ENCODE measurements at regions not wholly inside any gene's neighbourhood (a gene's known extent, or its start where the extent isn't known, plus 50 kb on each side); places are given as distances from the start of the nearest gene placed in this dataset.
"Not testable (repeated sequence)": the region's sequence is repeated elsewhere in the genome, so short reads cannot be mapped to it uniquely, and the experiment has no call there.

- no peak overlapping the region for H3K4me3 ChIP-seq (ENCODE audit: low read length)
- H3K27ac ChIP-seq (ENCODE audit: low read length), result no peak overlapping the region
- BruUV-seq (replicated peaks), result no TSS peak
- DNase-seq (no peak), ATAC-seq (no peak)
- no peaks in the 10 kb centered on the region for H3K4me1 ChIP-seq (ENCODE audit: insufficient read depth, low read length)
- no peak overlapping the region for H3K4me2 ChIP-seq (ENCODE audit: low read length)
- no peaks in the 10 kb centered on the region for H3K79me2 ChIP-seq (ENCODE audit: low read length)
- TF ChIP-seq CTCF (conservative IDR thresholded peaks at IDR 0.05; ENCODE audit: low read depth, low read length), result no peak
- no peak for TF ChIP-seq EZH2 (IDR thresholded peaks at IDR 0.05; ENCODE audit: low read length, unreplicated experiment)
- TF ChIP-seq EZH2phosphoT487 (IDR thresholded peaks at IDR 0.05; ENCODE audit: borderline replicate concordance, low read length), result no peak
- no peaks in the 10 kb centered on the region for H3K27me3 ChIP-seq (ENCODE audit: low read length)
- no peaks in the 10 kb centered on the region for H3K36me3 ChIP-seq (ENCODE audit: low read depth, low read length)
- no peaks in the 10 kb centered on the region for H4K20me1 ChIP-seq (ENCODE audit: low read length)
- no peaks in the 10 kb centered on the region for H3K9me2 ChIP-seq (replicated peaks; ENCODE audit: low read length)
- no peaks in the 10 kb centered on the region for H3F3A ChIP-seq (ENCODE audit: low read length, unreplicated experiment)
- no peak overlapping the region for H2AFZ ChIP-seq (ENCODE audit: low read length)
- CTCF ChIA-PET, result no interaction called here
- no peak overlapping the region for H3K9ac ChIP-seq (ENCODE audit: low read length)
- POLR2A ChIA-PET (ENCODE audit: unreplicated experiment), result no interaction called here
- H3K9me3 ChIP-seq (ENCODE audit: low read length), result no peaks in the 10 kb centered on the region
- intact Hi-C loops (cut with micrococcal nuclease), result no loop called here
Measured at GRCh38 chrX:64698317-64698716, 277.9 kb downstream of the ZC4H2 start.

- ATAC-seq; DNase-seq; H2AFZ ChIP-seq (ENCODE audit: low read length); H3K9me3 ChIP-seq (ENCODE audit: low read length); H3K4me3 ChIP-seq (ENCODE audit: low read length); intact Hi-C loops (cut with micrococcal nuclease); H4K20me1 ChIP-seq (ENCODE audit: low read length); H3K27me3 ChIP-seq (ENCODE audit: low read length); H3K4me1 ChIP-seq (ENCODE audit: insufficient read depth, low read length); H3K36me3 ChIP-seq (ENCODE audit: low read depth, low read length); BruUV-seq (replicated peaks); H3K4me2 ChIP-seq (ENCODE audit: low read length); POLR2A ChIA-PET (ENCODE audit: unreplicated experiment); H3K9me2 ChIP-seq (replicated peaks; ENCODE audit: low read length); H3F3A ChIP-seq (ENCODE audit: low read length, unreplicated experiment); H3K27ac ChIP-seq (ENCODE audit: low read length); H3K9ac ChIP-seq (ENCODE audit: low read length); CTCF ChIA-PET; H3K79me2 ChIP-seq (ENCODE audit: low read length): not testable (repeated sequence)
Measured at GRCh38 chrX:64695372-64695771, 280.9 kb downstream of the ZC4H2 start.

- Histone ChIP-seq H3F3A (ENCODE audit: low read length, unreplicated experiment) (no peaks in the 10 kb centered on the region), H3K27ac (ENCODE audit: low read length) (no peak overlapping the region), H3K4me3 (ENCODE audit: low read length) (no peak overlapping the region), H3K36me3 (ENCODE audit: low read depth, low read length) (no peaks in the 10 kb centered on the region), H3K9me3 (ENCODE audit: low read length) (no peaks in the 10 kb centered on the region), H3K27me3 (ENCODE audit: low read length) (no peaks in the 10 kb centered on the region), H3K4me2 (ENCODE audit: low read length) (no peak overlapping the region), H3K79me2 (ENCODE audit: low read length) (no peaks in the 10 kb centered on the region), H3K9me2 (replicated peaks; ENCODE audit: low read length) (no peaks in the 10 kb centered on the region), H4K20me1 (ENCODE audit: low read length) (no peaks in the 10 kb centered on the region), H3K9ac (ENCODE audit: low read length) (no peak overlapping the region), H2AFZ (ENCODE audit: low read length) (no peak overlapping the region), H3K4me1 (ENCODE audit: insufficient read depth, low read length) (no peaks in the 10 kb centered on the region)
- CTCF ChIA-PET, result no interaction called here
- no peak for DNase-seq
- no peak for ATAC-seq
- intact Hi-C loops (cut with micrococcal nuclease), result no loop called here
- TF ChIP-seq CTCF (conservative IDR thresholded peaks at IDR 0.05; ENCODE audit: low read depth, low read length) (no peak), EZH2 (IDR thresholded peaks at IDR 0.05; ENCODE audit: low read length, unreplicated experiment) (no peak), EZH2phosphoT487 (IDR thresholded peaks at IDR 0.05; ENCODE audit: borderline replicate concordance, low read length) (no peak)
- BruUV-seq (replicated peaks), result no TSS peak
- POLR2A ChIA-PET (ENCODE audit: unreplicated experiment), result no interaction called here
Measured at GRCh38 chrX:64662876-64663275, 267.6 kb upstream of the MTMR8 start.

- DNase-seq; H3F3A ChIP-seq (ENCODE audit: low read length, unreplicated experiment); H3K79me2 ChIP-seq (ENCODE audit: low read length); H3K9me2 ChIP-seq (replicated peaks; ENCODE audit: low read length); H4K20me1 ChIP-seq (ENCODE audit: low read length); POLR2A ChIA-PET (ENCODE audit: unreplicated experiment); H3K36me3 ChIP-seq (ENCODE audit: low read depth, low read length); H3K4me1 ChIP-seq (ENCODE audit: insufficient read depth, low read length); CTCF ChIA-PET; ATAC-seq; intact Hi-C loops (cut with micrococcal nuclease); H3K9ac ChIP-seq (ENCODE audit: low read length); H2AFZ ChIP-seq (ENCODE audit: low read length); H3K4me3 ChIP-seq (ENCODE audit: low read length); BruUV-seq (replicated peaks); H3K4me2 ChIP-seq (ENCODE audit: low read length); H3K9me3 ChIP-seq (ENCODE audit: low read length); H3K27me3 ChIP-seq (ENCODE audit: low read length); H3K27ac ChIP-seq (ENCODE audit: low read length): not testable (repeated sequence)
Measured at GRCh38 chrX:64657229-64657628, 262.0 kb upstream of the MTMR8 start.
